GM21528 (cell line): ENCODE measurements at regions not wholly inside any gene's neighbourhood (a gene's known extent, or its start where the extent isn't known, plus 50 kb on each side); places are given as distances from the start of the nearest gene placed in this dataset.
"Not testable (repeated sequence)": the region's sequence is repeated elsewhere in the genome, so short reads cannot be mapped to it uniquely, and the experiment has no call there.

Experiments
- ATAC-seq: cut with Tn5 transposase; IDR thresholded peaks from one replicate; pipeline ENCODE4 v1.9.1; 2021; ENCODE audit warnings: mild to moderate bottlenecking, moderate library complexity; ENCODE audit not compliant: unreplicated experiment, low FRiP score

- ATAC-seq: not testable (repeated sequence)
Measured at GRCh38 chr1:91207691-91208090, 185.9 kb upstream of the ZNF644 start.

- ATAC-seq: not testable (repeated sequence)
Measured at GRCh38 chr1:91204150-91204549, 182.3 kb upstream of the ZNF644 start.

GRCh38 chr1:91201694-91202093, 179.9 kb upstream of the ZNF644 start:
- no peak for ATAC-seq

- no peak for ATAC-seq
Measured at GRCh38 chr1:91201176-91201575, 179.3 kb upstream of the ZNF644 start.

- ATAC-seq: no peak
Measured at GRCh38 chr1:91200675-91201074, 178.8 kb upstream of the ZNF644 start.

- no peak for ATAC-seq
Measured at GRCh38 chr1:91199988-91200387, 178.2 kb upstream of the ZNF644 start.

GRCh38 chr1:91190996-91191395, 169.2 kb upstream of the ZNF644 start:
- ATAC-seq: no peak

GRCh38 chr1:91189096-91189495, 167.3 kb upstream of the ZNF644 start:
- no peak for ATAC-seq

GRCh38 chr1:91182807-91183206, 161.0 kb upstream of the ZNF644 start:
- ATAC-seq: not testable (repeated sequence)

GRCh38 chr1:91176250-91176649, 154.4 kb upstream of the ZNF644 start:
- ATAC-seq: no peak

GRCh38 chr1:91174734-91175133, 152.9 kb upstream of the ZNF644 start:
- no peak for ATAC-seq

- no peak for ATAC-seq
Measured at GRCh38 chr1:91173346-91173890, 151.6 kb upstream of the ZNF644 start.

- no peak for ATAC-seq
Measured at GRCh38 chr1:91172541-91172940, 150.7 kb upstream of the ZNF644 start.

GRCh38 chr1:91171898-91172297, 150.1 kb upstream of the ZNF644 start:
- ATAC-seq: no peak

GRCh38 chr1:91170571-91170970, 148.7 kb upstream of the ZNF644 start:
- ATAC-seq: no peak

- ATAC-seq: peak; percentile 68
Measured at GRCh38 chr1:91166106-91166712, 144.4 kb upstream of the ZNF644 start.

- ATAC-seq: peak; percentile 93
Measured at GRCh38 chr1:91165033-91165654, 143.3 kb upstream of the ZNF644 start.

- ATAC-seq: no peak
Measured at GRCh38 chr1:91162613-91163012, 140.8 kb upstream of the ZNF644 start.

GRCh38 chr1:91161749-91162148, 139.9 kb upstream of the ZNF644 start:
- no peak for ATAC-seq

- no peak for ATAC-seq
Measured at GRCh38 chr1:91161166-91161565, 139.3 kb upstream of the ZNF644 start.

GRCh38 chr1:91160363-91161075, 138.7 kb upstream of the ZNF644 start:
- ATAC-seq: no peak

- ATAC-seq: no peak
Measured at GRCh38 chr1:91153341-91153740, 131.5 kb upstream of the ZNF644 start.
